Spleen (tissue), 3 donors: ENCODE measurements at regions not wholly inside any gene's neighbourhood (a gene's known extent, or its start where the extent isn't known, plus 50 kb on each side); places are given as distances from the start of the nearest gene placed in this dataset.

Source experiments
- POLR2A ChIP-seq, 3 donors: fragments of 450-650 bp; IDR thresholded peaks; one replicate each; pipeline ENCODE4 v1.5.1; 2017; ENCODE audit warnings: antibody characterized with exemption in 3 of 3, mild to moderate bottlenecking in 1 of 3
- POLR2AphosphoS5 ChIP-seq, 3 donors: sonication (generic); formaldehyde crosslinking; IDR thresholded peaks; one replicate each; pipeline ENCODE4 v1.5.1; 2017; ENCODE audit warnings: antibody characterized with exemption in 3 of 3

GRCh38 chr22:26744892-26745808 is 87.8 kb downstream of the MIAT start:
- TF ChIP-seq POLR2A (IDR thresholded peaks at IDR 0.05) (no peak), POLR2AphosphoS5 (IDR thresholded peaks at IDR 0.05) (no peak)
